Hepatocyte (in vitro differentiated cells): ENCODE measurements at regions not wholly inside any gene's neighbourhood (a gene's known extent, or its start where the extent isn't known, plus 50 kb on each side); places are given as distances from the start of the nearest gene placed in this dataset.

Experiments
- DNase-seq: peaks from one replicate; pipeline ENCODE4 v3.0.0-alpha.2; 2016; ENCODE audit warnings: low spot score
- H2AFZ ChIP-seq: fragments of 200-600 bp; sonication (generic); 2 replicates; pipeline ENCODE4 v1.6.0; 2016; ENCODE audit warnings: antibody characterized with exemption, mild to moderate bottlenecking
- H3K27ac ChIP-seq: fragments of 200-600 bp; sonication (generic); 2 replicates; pipeline ENCODE4 v1.5.1; 2016; ENCODE audit warnings: mild to moderate bottlenecking
- H3K27me3 ChIP-seq: fragments of 200-600 bp; sonication (generic); 2 replicates; pipeline ENCODE4 v1.6.1; 2016
- H3K36me3 ChIP-seq: fragments of 200-600 bp; sonication (generic); replicated peaks from 2 replicates; pipeline ENCODE4 v1.5.1; 2016; ENCODE audit warnings: low read depth; ENCODE audit not compliant: insufficient read depth
- H3K4me1 ChIP-seq: fragments of 200-600 bp; sonication (generic); 2 replicates; pipeline ENCODE4 v1.5.1; 2016; ENCODE audit warnings: mild to moderate bottlenecking, moderate library complexity; ENCODE audit not compliant: insufficient read depth
- H3K4me2 ChIP-seq: fragments of 200-600 bp; sonication (generic); 2 replicates; pipeline ENCODE4 v1.6.0; 2016
- H3K4me3 ChIP-seq: fragments of 200-600 bp; sonication (generic); 2 replicates; pipeline ENCODE4 v1.5.1; 2016; ENCODE audit warnings: mild to moderate bottlenecking
- H3K79me2 ChIP-seq: fragments of 200-600 bp; sonication (generic); 2 replicates; pipeline ENCODE4 v1.6.0; 2017; ENCODE audit warnings: mild to moderate bottlenecking
- H3K9me2 ChIP-seq: fragments of 200-600 bp; sonication (generic); replicated peaks from 2 replicates; pipeline ENCODE4 v1.6.0; 2017; ENCODE audit warnings: mild to moderate bottlenecking; ENCODE audit not compliant: insufficient read depth
- H3K9me3 ChIP-seq: fragments of 200-600 bp; sonication (generic); 2 replicates; pipeline ENCODE4 v1.5.1; 2016; ENCODE audit warnings: low read depth, mild to moderate bottlenecking
- H4K20me1 ChIP-seq: fragments of 200-600 bp; sonication (generic); 2 replicates; pipeline ENCODE4 v1.6.0; 2016; ENCODE audit warnings: mild to moderate bottlenecking; ENCODE audit not compliant: insufficient read depth, poor library complexity, severe bottlenecking
- CTCF ChIP-seq: fragments of 200-600 bp; sonication (generic); IDR thresholded peaks from 2 replicates; pipeline ENCODE4 v1.5.1; 2016; ENCODE audit warnings: antibody characterized with exemption, mild to moderate bottlenecking; ENCODE audit not compliant: poor library complexity
- EZH2 ChIP-seq: fragments of 200-600 bp; sonication (generic); IDR thresholded peaks from 2 replicates; pipeline ENCODE4 v1.6.1; 2016; ENCODE audit warnings: antibody characterized with exemption, mild to moderate bottlenecking, borderline replicate concordance
- EZH2phosphoT487 ChIP-seq: fragments of 200-600 bp; sonication (generic); IDR thresholded peaks from one replicate; pipeline ENCODE4 v1.6.1; 2018; ENCODE audit warnings: antibody characterized with exemption, mild to moderate bottlenecking, low read depth, moderate library complexity; ENCODE audit not compliant: unreplicated experiment, severe bottlenecking
- WGBS: methylation state at CpG from one replicate; pipeline ENCODE4 v1.1.6; 2016; ENCODE audit warnings: low lambda C conversion rate; ENCODE audit errors: missing lambda C conversion rate; 5-methylcytosine and 5-hydroxymethylcytosine counted together

GRCh38 chr22:22110548-22111266 is 128.1 kb upstream of the TOP3B start:
- H3K4me2 ChIP-seq, result no peak overlapping the region
- H3K27ac ChIP-seq, result no peak overlapping the region
- DNase-seq, result peak; percentile 61

GRCh38 chr22:22109693-22110466 is 127.3 kb upstream of the TOP3B start:
- TF ChIP-seq EZH2phosphoT487 (no peak), CTCF (peak; percentile 37)
- Histone ChIP-seq H3K9me2 (no peaks in the 10 kb centered on the region), H4K20me1 (no peaks in the 10 kb centered on the region), H3K4me1 (peaks cover 6% of the 10 kb centered on the region), H3K4me2 (peak overlapping the region; percentile 46), H3K27ac (no peak overlapping the region), H3K4me3 (no peak overlapping the region), H3K9me3 (no peaks in the 10 kb centered on the region), H3K36me3 (no peaks in the 10 kb centered on the region), H3K79me2 (no peaks in the 10 kb centered on the region), H3K27me3 (no peaks in the 10 kb centered on the region), H2AFZ (no peak overlapping the region)
- peak; percentile 9 for DNase-seq
- WGBS, result 32% methylated on average over 4 of the region's 4 CpGs

More at GRCh38 chr22:22110548-22111266, 128.1 kb upstream of the TOP3B start:
- Histone ChIP-seq H3K9me2 (no peaks in the 10 kb centered on the region), H4K20me1 (no peaks in the 10 kb centered on the region), H3K36me3 (no peaks in the 10 kb centered on the region), H3K27me3 (no peaks in the 10 kb centered on the region), H3K9me3 (no peaks in the 10 kb centered on the region), H3K4me3 (no peak overlapping the region), H3K4me1 (peaks cover 6% of the 10 kb centered on the region), H2AFZ (no peak overlapping the region), H3K79me2 (no peaks in the 10 kb centered on the region)
- TF ChIP-seq CTCF, result peak; percentile 27
- no peak for TF ChIP-seq EZH2phosphoT487
- no peak for TF ChIP-seq EZH2
- 69% methylated on average over 7 of the region's 7 CpGs for WGBS

- DNase-seq, result no peak
- peaks cover 6% of the 10 kb centered on the region for H3K4me1 ChIP-seq
- H3K79me2 ChIP-seq, result no peaks in the 10 kb centered on the region
- no peak overlapping the region for H3K4me2 ChIP-seq
- H3K27me3 ChIP-seq, result no peaks in the 10 kb centered on the region
- H4K20me1 ChIP-seq, result no peaks in the 10 kb centered on the region
- H3K9me2 ChIP-seq, result no peaks in the 10 kb centered on the region
- TF ChIP-seq CTCF (no peak), EZH2phosphoT487 (no peak), EZH2 (no peak)
- no peaks in the 10 kb centered on the region for H3K36me3 ChIP-seq
- no peaks in the 10 kb centered on the region for H3K9me3 ChIP-seq
- no peak overlapping the region for H3K4me3 ChIP-seq
- H2AFZ ChIP-seq, result no peak overlapping the region
- H3K27ac ChIP-seq, result no peak overlapping the region
Observed at GRCh38 chr22:22106855-22107254, 124.3 kb upstream of the TOP3B start.
